K562 (cell line): ENCODE measurements at regions not wholly inside any gene's neighbourhood (a gene's known extent, or its start where the extent isn't known, plus 50 kb on each side); places are given as distances from the start of the nearest gene placed in this dataset.

Experiments used
- CREB3L1 ChIP-seq: fragments of 450-650 bp; IDR thresholded peaks from 2 replicates; pipeline ENCODE4 v1.6.1; 2014; ENCODE audit warnings: low read depth, mild to moderate bottlenecking, moderate library complexity, borderline replicate concordance
- ESRRB ChIP-seq: fragments of 250-450 bp; sonication (Bioruptor Pico); IDR thresholded peaks from 2 replicates; pipeline ENCODE4 v1.5.0; 2020; ENCODE audit warnings: mild to moderate bottlenecking, moderate library complexity, borderline replicate concordance
- FOXP4 ChIP-seq: sonication (generic); formaldehyde crosslinking; IDR thresholded peaks from 2 replicates; pipeline ENCODE4 v1.8.0; 2022; ENCODE audit warnings: mild to moderate bottlenecking, missing genetic modification reagents, borderline replicate concordance
- HMG20A ChIP-seq: fragments of 450-650 bp; formaldehyde crosslinking; conservative IDR thresholded peaks from 2 replicates; pipeline ENCODE4 v1.4.0; 2020; ENCODE audit warnings: mild to moderate bottlenecking, mixed read lengths
- ILF3 ChIP-seq: fragments of 450-650 bp; IDR thresholded peaks from 2 replicates; pipeline ENCODE4 v1.6.1; 2018; ENCODE audit warnings: antibody characterized with exemption, mild to moderate bottlenecking, moderate library complexity, borderline replicate concordance
- IRF9 ChIP-seq: fragments of 450-650 bp; IDR thresholded peaks from 2 replicates; pipeline ENCODE4 v1.6.1; 2016; ENCODE audit warnings: missing biosample characterization, missing genetic modification characterization
- KAT7 ChIP-seq: sonication (generic); formaldehyde crosslinking; IDR thresholded peaks from 2 replicates; pipeline ENCODE4 v1.8.0; 2022; ENCODE audit warnings: missing genetic modification reagents, mild to moderate bottlenecking, borderline replicate concordance
- LCOR ChIP-seq: sonication (generic); formaldehyde crosslinking; IDR thresholded peaks from 2 replicates; pipeline ENCODE4 v1.8.0; 2022; ENCODE audit warnings: mild to moderate bottlenecking, missing genetic modification reagents
- MAFK ChIP-seq: IDR thresholded peaks from 2 replicates; pipeline ENCODE4 v1.6.1; 2011; ENCODE audit warnings: low read length, improper control_type of control experiment
- PHB ChIP-seq: fragments of 250-450 bp; sonication (Bioruptor Pico); IDR thresholded peaks from 2 replicates; pipeline ENCODE4 v1.5.0; 2021
- POLR2A ChIP-seq: fragments of 450-650 bp; conservative IDR thresholded peaks from 2 replicates; pipeline ENCODE4 v1.6.1; 2016
- POU5F1 ChIP-seq: fragments of 150-350 bp; IDR thresholded peaks from 2 replicates; pipeline ENCODE4 v1.6.1; 2014; ENCODE audit warnings: borderline replicate concordance, low read length, low read depth, mild to moderate bottlenecking; ENCODE audit not compliant: partially characterized antibody
- SMARCB1 ChIP-seq: IDR thresholded peaks from 2 replicates; pipeline ENCODE4 v1.6.1; 2011; ENCODE audit warnings: improper control_type of control experiment, low read depth; ENCODE audit not compliant: insufficient read length
- SUPT5H ChIP-seq: fragments of 450-650 bp; IDR thresholded peaks from 2 replicates; pipeline ENCODE4 v1.6.1; 2016
- TBL1XR1 ChIP-seq, 2 experiments: IDR thresholded peaks; 2 replicates each; pipeline ENCODE4 v1.6.1; 2012; ENCODE audit warnings: improper control_type of control experiment in 2 of 2, low read length in 2 of 2, mild to moderate bottlenecking in 1 of 2
- USF1 ChIP-seq: sonication (generic); formaldehyde crosslinking; IDR thresholded peaks from 2 replicates; pipeline ENCODE4 v1.9.0; 2022; ENCODE audit warnings: mild to moderate bottlenecking, missing genetic modification reagents
- ZFP30 ChIP-seq: fragments of 250-450 bp; sonication (Bioruptor Pico); IDR thresholded peaks from 2 replicates; pipeline ENCODE4 v1.8.0; 2022; ENCODE audit warnings: moderate library complexity, mild to moderate bottlenecking, inconsistent platforms, borderline replicate concordance
- ZNF347 ChIP-seq: fragments of 450-650 bp; formaldehyde crosslinking; IDR thresholded peaks from 2 replicates; pipeline ENCODE4 v1.4.0; 2020; ENCODE audit warnings: low read depth, mild to moderate bottlenecking, moderate library complexity
- TF ChIP-seq, protein P1 (sequence below): sonication (generic); formaldehyde crosslinking; IDR thresholded peaks from 2 replicates; pipeline ENCODE4 v1.8.0; 2022; ENCODE audit warnings: mild to moderate bottlenecking, missing genetic modification reagents

DNA sequence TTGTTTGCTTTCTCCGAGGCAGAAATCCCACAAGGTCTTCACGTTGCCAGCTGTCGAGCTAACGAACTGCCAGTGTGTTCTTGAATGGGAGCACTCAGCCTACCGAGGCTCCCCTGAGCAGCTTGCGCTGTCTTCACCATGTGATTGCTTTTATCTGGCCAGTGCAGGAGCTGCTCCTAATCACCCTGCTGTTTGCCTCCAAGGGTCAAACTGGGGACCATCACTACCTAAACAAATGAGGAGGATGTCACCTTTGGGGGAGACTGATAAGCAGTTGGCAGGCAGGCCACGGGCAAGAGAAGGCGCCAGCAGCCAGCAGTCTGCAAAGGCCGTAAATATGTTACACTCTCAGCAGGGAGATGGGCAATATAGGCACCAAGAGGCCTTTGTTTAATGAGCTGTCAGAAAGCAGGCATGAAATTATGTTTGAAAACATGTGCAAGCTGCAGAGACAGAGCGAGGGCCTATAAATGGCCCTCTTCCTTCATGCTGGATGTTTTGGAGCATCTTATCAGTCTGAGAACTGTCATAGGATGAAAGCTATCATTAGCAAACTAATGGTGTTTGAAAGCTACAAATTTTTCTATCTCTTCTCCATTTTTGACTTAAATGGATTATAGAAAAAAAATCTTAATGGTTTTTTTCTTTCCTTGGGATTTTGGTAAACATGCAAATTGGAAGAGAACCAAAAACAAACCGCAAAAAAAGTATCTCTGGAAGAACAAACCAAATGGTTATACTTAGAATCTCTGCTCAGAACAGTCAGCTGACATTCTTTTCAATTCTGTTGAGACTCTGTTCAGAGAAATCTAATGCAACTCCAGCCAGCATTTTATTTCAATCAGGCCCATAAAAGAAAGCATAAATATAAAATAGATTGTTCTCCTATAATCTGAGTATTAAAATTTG lies 267.3 kb upstream of the NPVF start (continued):
- TF ChIP-seq FOXP4 (no peak), ILF3 (no peak), HMG20A (CRISPR knock-in tag) (no peak), MAFK (no peak), USF1 (CRISPR knock-in tag) (peak; percentile 49; the same call in 1 of the 2 replicates), PHB (CRISPR knock-in tag) (no peak), LCOR (CRISPR knock-in tag) (no peak), POU5F1 (no peak), TBL1XR1 (IDR thresholded peaks at IDR 0.05; ENCODE audit: low read length in 2 of 2) (peak; percentile 90 to 94), SUPT5H (no peak), SMARCB1 (no peak), ZNF347 (CRISPR knock-in tag) (no peak), POLR2A (no peak), IRF9 (tag) (no peak), ZFP30 (CRISPR knock-in tag) (no peak), CREB3L1 (peak; percentile 55; the same call in 1 of the 2 replicates), KAT7 (CRISPR knock-in tag) (no peak), ESRRB (no peak)
- TF ChIP-seq, protein P1, sequence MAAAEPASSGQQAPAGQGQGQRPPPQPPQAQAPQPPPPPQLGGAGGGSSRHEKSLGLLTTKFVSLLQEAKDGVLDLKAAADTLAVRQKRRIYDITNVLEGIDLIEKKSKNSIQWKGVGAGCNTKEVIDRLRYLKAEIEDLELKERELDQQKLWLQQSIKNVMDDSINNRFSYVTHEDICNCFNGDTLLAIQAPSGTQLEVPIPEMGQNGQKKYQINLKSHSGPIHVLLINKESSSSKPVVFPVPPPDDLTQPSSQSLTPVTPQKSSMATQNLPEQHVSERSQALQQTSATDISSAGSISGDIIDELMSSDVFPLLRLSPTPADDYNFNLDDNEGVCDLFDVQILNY: no peak
